ENCODE measurements at regions not wholly inside any gene's neighbourhood (a gene's known extent, or its start where the extent isn't known, plus 50 kb on each side); places are given as distances from the start of the nearest gene placed in this dataset.

DNA sequence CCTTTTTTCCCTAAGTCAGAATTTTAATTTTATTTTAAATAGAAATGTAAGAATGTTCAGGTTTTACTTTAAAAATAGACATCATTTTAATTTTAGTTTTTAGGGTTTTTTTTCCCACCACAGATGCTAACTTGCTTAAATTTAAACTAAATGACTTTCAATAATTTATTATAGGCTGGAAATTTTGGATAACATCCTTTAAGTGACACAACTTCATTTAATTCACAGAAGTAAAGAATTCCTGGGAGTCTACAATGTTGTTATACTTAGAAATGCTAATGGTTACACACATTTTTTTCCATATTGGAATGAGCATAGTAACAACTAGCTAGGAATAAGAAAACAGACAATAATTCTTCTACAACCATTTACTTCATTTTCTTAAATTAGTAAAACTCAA lies 90.5 kb upstream of the PDE10A start:
- TF ChIP-seq EZH2 (IDR thresholded peaks at IDR 0.05; ENCODE audit: insufficient read depth, poor library complexity, severe bottlenecking), result no peak
- no peak for TF ChIP-seq EZH2phosphoT487 (IDR thresholded peaks at IDR 0.05; ENCODE audit: insufficient read depth, low read depth)
